Activated naive CD8-positive, alpha-beta T cell treated with anti-CD3 and anti-CD28 coated beads, Interleukin-2, amount 10 ng/mL, durations not matched to agents 7 days and 5 days (primary cell): ENCODE measurements at regions not wholly inside any gene's neighbourhood (a gene's known extent, or its start where the extent isn't known, plus 50 kb on each side); places are given as distances from the start of the nearest gene placed in this dataset.

Experiments
- ATAC-seq: fragments of 150-1000 bp; cut with Tn5 transposase; one replicate; pipeline ENCODE4 v1.10.0; 2021; ENCODE audit warnings: low read depth, moderate library complexity
- POLR2A ChIA-PET: fragments of 350-600 bp; sonication (Branson Sonifier 250); formaldehyde crosslinking; loops from one replicate; lab custom pipeline; 2021; ENCODE audit warnings: antibody characterized with exemption; lab: Charles Lee
- DNase-seq: peaks from one replicate; pipeline ENCODE4 v3.0.0; 2021
- H3K27ac Mint-ChIP-seq: one replicate; pipeline ENCODE4 v1.8.0; 2022; ENCODE audit warnings: mild to moderate bottlenecking, mixed read lengths
- H3K27me3 Mint-ChIP-seq: one replicate; pipeline ENCODE4 v1.8.0; 2022; ENCODE audit warnings: mild to moderate bottlenecking, moderate library complexity, mixed read lengths
- H3K36me3 Mint-ChIP-seq: one replicate; pipeline ENCODE4 v1.8.0; 2021; ENCODE audit warnings: mild to moderate bottlenecking, mixed read lengths
- H3K4me1 Mint-ChIP-seq: one replicate; pipeline ENCODE4 v1.8.0; 2021; ENCODE audit warnings: mixed read lengths
- H3K4me3 Mint-ChIP-seq: one replicate; pipeline ENCODE4 v1.8.0; 2022; ENCODE audit warnings: mild to moderate bottlenecking, moderate library complexity, mixed read lengths
- H3K9me3 Mint-ChIP-seq: one replicate; pipeline ENCODE4 v1.8.0; 2021; ENCODE audit warnings: mixed read lengths

DNA sequence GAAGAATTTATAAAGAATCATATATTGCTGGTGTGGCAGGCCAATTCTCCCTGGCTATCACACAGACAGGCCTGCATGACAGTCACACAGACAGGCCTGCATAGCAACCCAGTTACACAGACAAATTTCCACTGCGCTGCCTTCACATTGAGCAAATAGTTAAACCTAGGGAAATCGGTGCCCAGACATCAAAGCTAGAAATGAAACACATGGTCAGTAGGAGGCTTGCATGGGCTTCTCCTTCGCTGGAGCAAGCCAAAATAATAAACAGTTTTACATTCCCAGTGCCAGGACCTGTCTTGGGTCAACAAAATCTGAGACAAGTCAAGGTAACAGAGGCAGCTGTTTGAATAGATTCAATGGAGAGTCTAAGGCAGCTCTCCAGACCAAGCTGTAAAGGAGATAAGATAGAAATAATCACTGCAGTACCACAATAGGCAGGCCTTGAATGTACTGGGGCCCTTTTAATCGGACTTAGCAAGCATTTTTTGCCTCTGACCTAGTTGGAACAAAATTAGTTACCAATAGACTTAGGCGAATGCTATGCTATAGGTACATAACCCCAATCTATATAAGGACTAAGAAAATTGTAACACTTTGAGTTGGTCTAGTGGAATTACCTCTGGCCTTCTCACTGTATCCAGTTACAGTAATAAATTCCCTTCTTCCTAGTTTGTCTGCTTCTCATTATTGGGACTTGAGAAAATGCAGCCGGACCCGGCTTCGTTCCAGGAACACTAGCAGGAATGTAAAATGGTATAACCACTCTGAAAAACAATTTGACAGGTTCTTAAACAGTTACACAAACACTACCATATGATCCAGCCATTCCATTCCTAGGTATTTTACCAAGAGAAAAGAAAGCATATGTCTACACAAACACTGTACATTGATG lies 274.7 kb upstream of the UBE2E2 start:
- Mint-ChIP-seq H3K4me3 (no peak overlapping the region), H3K4me1 (no peaks in the 10 kb centered on the region), H3K27ac (no peak overlapping the region), H3K36me3 (no peaks in the 10 kb centered on the region), H3K27me3 (peaks cover 3% of the 10 kb centered on the region), H3K9me3 (peaks cover 4% of the 10 kb centered on the region)
- ATAC-seq = no peak
- POLR2A ChIA-PET = no interaction called here
- DNase-seq = no peak

DNA sequence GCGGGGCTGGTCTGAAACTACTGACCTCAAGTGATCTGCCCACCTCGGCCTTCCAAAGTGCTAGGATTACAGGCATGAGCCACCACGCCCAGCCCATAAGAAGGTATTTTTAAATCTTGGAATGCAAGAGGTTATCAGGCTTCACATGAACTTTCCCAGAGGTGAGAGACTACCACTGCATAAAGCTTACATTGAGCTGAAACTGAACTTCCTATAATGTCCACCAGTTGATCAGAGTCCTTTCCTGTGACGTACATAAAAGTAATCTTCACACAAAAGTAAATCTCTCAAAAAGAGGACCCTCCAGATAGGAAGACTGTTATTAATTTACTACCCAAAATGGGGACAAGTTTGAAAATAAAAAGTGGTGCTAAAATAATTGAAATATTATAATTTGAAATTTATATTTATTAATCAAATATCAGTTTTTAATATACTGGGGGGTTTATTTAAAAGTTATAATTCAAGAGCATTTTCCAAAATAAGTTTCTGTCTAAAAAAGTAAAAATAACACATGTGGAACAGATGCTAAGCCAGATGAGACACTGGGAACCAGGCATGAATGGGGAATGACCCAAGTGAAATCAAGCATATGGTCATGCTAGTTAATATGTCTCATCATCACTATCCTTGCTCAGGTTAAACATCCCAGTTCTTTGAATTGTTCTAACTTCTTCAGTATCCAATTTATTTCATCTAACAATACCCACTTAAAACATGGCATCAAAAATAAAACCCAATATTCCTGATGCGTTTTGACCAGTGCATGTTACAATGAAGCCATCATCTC lies 269.9 kb upstream of the UBE2E2 start:
- Mint-ChIP-seq H3K9me3 (peaks cover 4% of the 10 kb centered on the region), H3K4me3 (no peak overlapping the region), H3K27me3 (peaks cover 3% of the 10 kb centered on the region), H3K36me3 (no peaks in the 10 kb centered on the region), H3K27ac (no peak overlapping the region), H3K4me1 (no peaks in the 10 kb centered on the region)
- ATAC-seq (no peak), DNase-seq (no peak)
- POLR2A ChIA-PET = no interaction called here

DNA sequence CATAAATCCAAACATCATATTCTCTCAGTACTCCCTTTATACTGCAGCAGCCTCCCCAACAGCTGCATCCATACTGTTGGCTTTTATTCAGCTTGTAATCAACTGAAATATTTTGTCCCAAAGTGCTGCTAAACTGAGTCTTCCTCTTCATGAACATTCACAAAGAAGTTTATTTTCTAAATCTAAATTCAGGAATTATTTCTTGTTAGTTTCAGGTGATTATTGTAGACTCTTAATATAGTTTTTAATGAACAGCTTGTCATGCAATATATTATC lies 269.3 kb upstream of the UBE2E2 start:
- Mint-ChIP-seq H3K36me3 (no peaks in the 10 kb centered on the region), H3K27ac (no peak overlapping the region), H3K4me3 (no peak overlapping the region), H3K4me1 (no peaks in the 10 kb centered on the region), H3K27me3 (peaks cover 3% of the 10 kb centered on the region), H3K9me3 (peaks cover 4% of the 10 kb centered on the region)
- DNase-seq (no peak), ATAC-seq (no peak)
- POLR2A ChIA-PET = no interaction called here

- POLR2A ChIA-PET = no interaction called here
- DNase-seq (no peak), ATAC-seq (no peak)
- Mint-ChIP-seq H3K36me3 (no peaks in the 10 kb centered on the region), H3K9me3 (peaks cover 4% of the 10 kb centered on the region), H3K27me3 (peaks cover 3% of the 10 kb centered on the region), H3K4me3 (no peak overlapping the region), H3K27ac (no peak overlapping the region), H3K4me1 (no peaks in the 10 kb centered on the region)
Observed at GRCh38 chr3:22935040-22935439, 268.1 kb upstream of the UBE2E2 start.

- H3K4me3 Mint-ChIP-seq = no peak overlapping the region
- DNase-seq = no peak
- no peak overlapping the region for H3K27ac Mint-ChIP-seq
- no peaks in the 10 kb centered on the region for H3K36me3 Mint-ChIP-seq
- POLR2A ChIA-PET = no interaction called here
- no peaks in the 10 kb centered on the region for H3K9me3 Mint-ChIP-seq
- ATAC-seq = no peak
- peaks cover 3% of the 10 kb centered on the region for H3K27me3 Mint-ChIP-seq
- no peaks in the 10 kb centered on the region for H3K4me1 Mint-ChIP-seq
Observed at GRCh38 chr3:22937536-22937935, 265.6 kb upstream of the UBE2E2 start.

- ATAC-seq (no peak), DNase-seq (no peak)
- no peaks in the 10 kb centered on the region for H3K9me3 Mint-ChIP-seq
- POLR2A ChIA-PET = no interaction called here
- no peak overlapping the region for H3K4me3 Mint-ChIP-seq
- peaks cover 3% of the 10 kb centered on the region for H3K27me3 Mint-ChIP-seq
- no peak overlapping the region for H3K27ac Mint-ChIP-seq
- H3K4me1 Mint-ChIP-seq = no peaks in the 10 kb centered on the region
- no peaks in the 10 kb centered on the region for H3K36me3 Mint-ChIP-seq
Observed at GRCh38 chr3:22938739-22939138, 264.4 kb upstream of the UBE2E2 start.

DNA sequence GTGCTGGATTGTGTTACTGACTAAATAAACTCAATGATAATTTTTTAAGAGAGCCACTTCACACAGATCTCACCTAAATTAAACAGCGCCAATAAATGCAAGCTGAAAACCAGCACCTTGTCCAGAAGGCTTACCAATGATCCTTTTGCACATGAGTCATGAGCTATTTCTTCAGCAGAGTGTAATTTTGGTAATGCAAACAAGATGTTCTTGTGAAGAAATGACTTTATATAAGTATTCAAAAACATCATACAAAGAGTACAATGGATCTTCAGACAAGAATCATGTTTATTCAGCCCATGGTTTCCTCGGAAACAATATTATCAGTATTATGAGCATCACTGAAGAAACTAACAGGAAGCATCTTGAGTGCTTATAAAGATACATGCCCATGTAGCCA lies 263.8 kb upstream of the UBE2E2 start:
- Mint-ChIP-seq H3K4me3 (no peak overlapping the region), H3K9me3 (no peaks in the 10 kb centered on the region), H3K36me3 (no peaks in the 10 kb centered on the region), H3K27me3 (peaks cover 3% of the 10 kb centered on the region), H3K27ac (no peak overlapping the region), H3K4me1 (no peaks in the 10 kb centered on the region)
- DNase-seq (no peak), ATAC-seq (no peak)
- POLR2A ChIA-PET = no interaction called here

- no peak overlapping the region for H3K27ac Mint-ChIP-seq
- H3K4me3 Mint-ChIP-seq = no peak overlapping the region
- H3K4me1 Mint-ChIP-seq = no peaks in the 10 kb centered on the region
- ATAC-seq (no peak), DNase-seq (no peak)
- no peaks in the 10 kb centered on the region for H3K9me3 Mint-ChIP-seq
- H3K27me3 Mint-ChIP-seq = peaks cover 3% of the 10 kb centered on the region
- POLR2A ChIA-PET = no interaction called here
- H3K36me3 Mint-ChIP-seq = no peaks in the 10 kb centered on the region
Observed at GRCh38 chr3:22940285-22940684, 262.8 kb upstream of the UBE2E2 start.

GRCh38 chr3:22942981-22943380 lies 260.1 kb upstream of the UBE2E2 start:
- POLR2A ChIA-PET = no interaction called here
- H3K9me3 Mint-ChIP-seq = peaks cover 1% of the 10 kb centered on the region
- H3K36me3 Mint-ChIP-seq = no peaks in the 10 kb centered on the region
- no peak for DNase-seq
- H3K4me1 Mint-ChIP-seq = no peaks in the 10 kb centered on the region
- no peak for ATAC-seq
- no peaks in the 10 kb centered on the region for H3K27me3 Mint-ChIP-seq
- H3K4me3 Mint-ChIP-seq = no peak overlapping the region
- no peak overlapping the region for H3K27ac Mint-ChIP-seq

DNA sequence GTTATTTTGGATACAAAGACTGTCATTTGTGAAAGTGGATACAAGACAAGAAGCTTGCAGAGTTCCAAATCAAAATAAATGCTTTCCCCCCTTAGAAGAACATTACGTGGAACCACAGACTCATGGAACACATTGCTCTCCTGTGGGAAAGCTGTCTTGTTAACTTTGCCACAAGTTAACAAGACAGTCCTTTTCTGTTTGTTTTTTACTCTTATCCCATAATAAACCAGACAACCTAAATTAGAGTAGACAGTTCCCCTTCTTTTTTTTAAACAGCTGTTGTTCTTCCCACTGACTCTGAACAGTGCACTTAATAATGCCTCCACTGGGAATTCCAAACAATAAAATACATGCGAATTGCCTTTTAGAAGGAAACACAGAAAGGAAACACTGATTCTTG lies 255.3 kb upstream of the UBE2E2 start:
- no peaks in the 10 kb centered on the region for H3K27me3 Mint-ChIP-seq
- POLR2A ChIA-PET = no interaction called here
- no peak overlapping the region for H3K4me3 Mint-ChIP-seq
- DNase-seq (no peak), ATAC-seq (no peak)
- no peaks in the 10 kb centered on the region for H3K36me3 Mint-ChIP-seq
- no peak overlapping the region for H3K27ac Mint-ChIP-seq
- peaks cover 2% of the 10 kb centered on the region for H3K9me3 Mint-ChIP-seq
- H3K4me1 Mint-ChIP-seq = no peaks in the 10 kb centered on the region

DNA sequence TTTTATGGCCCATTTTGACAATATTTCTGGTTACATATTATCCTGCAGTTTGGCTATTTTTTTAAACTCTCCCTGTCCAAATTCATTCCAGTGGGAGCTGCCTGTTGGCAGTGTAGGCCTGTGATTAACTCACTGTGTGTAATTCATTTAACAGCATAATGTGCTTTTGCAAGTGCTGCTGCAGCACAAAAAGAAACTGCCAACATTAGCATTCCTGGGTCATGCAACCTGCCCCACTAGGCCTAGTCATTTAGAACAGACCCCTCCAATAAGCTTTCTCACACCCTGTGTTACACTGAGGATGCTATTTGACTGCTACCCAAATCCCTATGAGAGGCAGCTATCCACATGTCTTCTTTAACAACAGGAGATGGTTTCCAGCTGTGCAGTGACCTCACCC lies 251.2 kb upstream of the UBE2E2 start:
- no peak for ATAC-seq
- H3K4me3 Mint-ChIP-seq = no peak overlapping the region
- no peaks in the 10 kb centered on the region for H3K27me3 Mint-ChIP-seq
- DNase-seq = no peak
- H3K36me3 Mint-ChIP-seq = no peaks in the 10 kb centered on the region
- POLR2A ChIA-PET = no interaction called here
- H3K27ac Mint-ChIP-seq = no peak overlapping the region
- H3K9me3 Mint-ChIP-seq = peaks cover 4% of the 10 kb centered on the region
- H3K4me1 Mint-ChIP-seq = no peaks in the 10 kb centered on the region

DNA sequence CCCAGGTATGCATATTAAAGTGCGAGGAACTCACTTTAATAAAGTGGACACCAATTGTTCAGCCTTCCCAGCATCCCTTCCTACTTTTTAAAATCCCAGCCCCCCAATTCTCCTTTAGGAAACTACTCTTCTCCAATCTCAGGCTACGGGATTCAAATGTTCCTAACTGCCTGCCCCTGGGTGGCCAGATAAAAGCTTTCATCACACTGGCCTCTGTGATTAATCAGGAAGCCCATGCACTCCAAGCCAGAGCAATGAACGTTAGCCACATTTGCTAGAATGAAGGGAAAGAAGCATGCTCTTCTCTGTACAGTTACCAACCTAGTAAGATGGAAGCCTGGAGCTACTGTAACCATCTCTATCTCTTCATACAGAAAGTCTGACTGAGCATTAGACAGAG lies 250.3 kb upstream of the UBE2E2 start:
- Mint-ChIP-seq H3K4me1 (no peaks in the 10 kb centered on the region), H3K27me3 (no peaks in the 10 kb centered on the region)

GRCh38 chr3:22959593-22959992 lies 243.5 kb upstream of the UBE2E2 start:
- H3K4me3 Mint-ChIP-seq = no peak overlapping the region
- no peaks in the 10 kb centered on the region for H3K27me3 Mint-ChIP-seq
- no peak overlapping the region for H3K27ac Mint-ChIP-seq
- H3K9me3 Mint-ChIP-seq = no peaks in the 10 kb centered on the region
- ATAC-seq (no peak), DNase-seq (no peak)
- H3K36me3 Mint-ChIP-seq = no peaks in the 10 kb centered on the region
- POLR2A ChIA-PET = no interaction called here
- no peaks in the 10 kb centered on the region for H3K4me1 Mint-ChIP-seq

More for the DNA sequence above, 250.3 kb upstream of the UBE2E2 start:
- peaks cover 4% of the 10 kb centered on the region for H3K9me3 Mint-ChIP-seq
- H3K4me3 Mint-ChIP-seq = no peak overlapping the region
- H3K36me3 Mint-ChIP-seq = no peaks in the 10 kb centered on the region
- ATAC-seq (no peak), DNase-seq (no peak)
- POLR2A ChIA-PET = no interaction called here
- no peak overlapping the region for H3K27ac Mint-ChIP-seq
